HG02981 (cell line): ENCODE measurements at regions not wholly inside any gene's neighbourhood (a gene's known extent, or its start where the extent isn't known, plus 50 kb on each side); places are given as distances from the start of the nearest gene placed in this dataset.

ENCODE experiments used
- ATAC-seq: cut with Tn5 transposase; IDR thresholded peaks from one replicate; pipeline ENCODE4 v1.9.1; 2021; ENCODE audit warnings: mild to moderate bottlenecking, moderate library complexity; ENCODE audit not compliant: unreplicated experiment

- no peak for ATAC-seq
Observed at GRCh38 chr2:215668378-215668775, 232.5 kb upstream of the FN1 start.

- ATAC-seq = no peak
Observed at GRCh38 chr2:215667585-215668377, 231.9 kb upstream of the FN1 start.

GRCh38 chr2:215664847-215665525 is 229.1 kb upstream of the FN1 start:
- ATAC-seq = peak; percentile 84

- no peak for ATAC-seq
Observed at GRCh38 chr2:215662715-215663114, 226.8 kb upstream of the FN1 start.

GRCh38 chr2:215660687-215661086 is 224.8 kb upstream of the FN1 start:
- no peak for ATAC-seq

GRCh38 chr2:215659650-215660049 is 223.8 kb upstream of the FN1 start:
- ATAC-seq = no peak

- no peak for ATAC-seq
Observed at GRCh38 chr2:215658635-215659305, 222.9 kb upstream of the FN1 start.

- ATAC-seq = no peak
Observed at GRCh38 chr2:215657844-215658243, 222.0 kb upstream of the FN1 start.

GRCh38 chr2:215654148-215654819 is 218.4 kb upstream of the FN1 start:
- ATAC-seq = no peak

- ATAC-seq = no peak
Observed at GRCh38 chr2:215653344-215654030, 217.6 kb upstream of the FN1 start.

- ATAC-seq = no peak
Observed at GRCh38 chr2:215652388-215652787, 216.5 kb upstream of the FN1 start.

- no peak for ATAC-seq
Observed at GRCh38 chr2:215651412-215651811, 215.5 kb upstream of the FN1 start.

- ATAC-seq = no peak
Observed at GRCh38 chr2:215644233-215644897, 208.5 kb upstream of the FN1 start.

- ATAC-seq = no peak
Observed at GRCh38 chr2:215638687-215639086, 202.8 kb upstream of the FN1 start.

GRCh38 chr2:215637651-215638050 is 201.8 kb upstream of the FN1 start:
- no peak for ATAC-seq

- ATAC-seq = no peak
Observed at GRCh38 chr2:215636816-215637215, 200.9 kb upstream of the FN1 start.

GRCh38 chr2:215635788-215636139 is 199.9 kb upstream of the FN1 start:
- ATAC-seq = no peak

GRCh38 chr2:215635071-215635787 is 199.4 kb upstream of the FN1 start:
- no peak for ATAC-seq

GRCh38 chr2:215633360-215633759 is 197.5 kb upstream of the FN1 start:
- no peak for ATAC-seq

- no peak for ATAC-seq
Observed at GRCh38 chr2:215631696-215632095, 195.8 kb upstream of the FN1 start.
